ENCODE measurements at regions not wholly inside any gene's neighbourhood (a gene's known extent, or its start where the extent isn't known, plus 50 kb on each side); places are given as distances from the start of the nearest gene placed in this dataset.

- no TSS peak for BruUV-seq (replicated peaks)
- POLR2A ChIA-PET (ENCODE audit: unreplicated experiment) = no interaction called here
- no peak for DNase-seq
Observed at GRCh38 chr3:176820764-176821163, 376.5 kb downstream of the TBL1XR1 start.

GRCh38 chr3:176816937-176817336 lies 380.3 kb downstream of the TBL1XR1 start:
- Histone ChIP-seq H3K4me2 (no peak overlapping the region), H3K27ac (no peak overlapping the region), H3K4me3 (no peak overlapping the region), H3K79me2 (ENCODE audit: low read depth) (no peaks in the 10 kb centered on the region), H2AFZ (no peak overlapping the region), H4K20me1 (ENCODE audit: insufficient read depth) (no peaks in the 10 kb centered on the region), H3K9me2 (ENCODE audit: insufficient read depth) (no peaks in the 10 kb centered on the region), H3K9me3 (ENCODE audit: insufficient read depth, low read depth) (no peaks in the 10 kb centered on the region; the same call in 1 of the 2 replicates), H3F3A (ENCODE audit: insufficient read depth, low read depth) (no peaks in the 10 kb centered on the region), H3K27me3 (ENCODE audit: insufficient read depth, low read depth) (no peaks in the 10 kb centered on the region), H3K36me3 (ENCODE audit: low read depth) (no peaks in the 10 kb centered on the region), H3K4me1 (replicated peaks; ENCODE audit: insufficient read depth) (no peaks in the 10 kb centered on the region)
- TF ChIP-seq CTCF (conservative IDR thresholded peaks at IDR 0.05) (no peak), EZH2 (IDR thresholded peaks at IDR 0.05; ENCODE audit: low read depth) (no peak)
- ChIA-PET POLR2A (ENCODE audit: unreplicated experiment) (no interaction called here), CTCF (no interaction called here)
- no peak for DNase-seq
- intact Hi-C loops (cut with micrococcal nuclease; ENCODE audit: unreplicated experiment) = no loop called here
- no TSS peak for BruUV-seq (replicated peaks)

More at GRCh38 chr3:176820764-176821163, 376.5 kb downstream of the TBL1XR1 start:
- Histone ChIP-seq H3K79me2 (ENCODE audit: low read depth) (no peaks in the 10 kb centered on the region), H3K27ac (no peak overlapping the region), H3K4me2 (no peak overlapping the region), H3K4me1 (replicated peaks; ENCODE audit: insufficient read depth) (no peaks in the 10 kb centered on the region), H3F3A (ENCODE audit: insufficient read depth, low read depth) (no peaks in the 10 kb centered on the region), H3K9me3 (ENCODE audit: insufficient read depth, low read depth) (no peaks in the 10 kb centered on the region; the same call in 1 of the 2 replicates), H3K36me3 (ENCODE audit: low read depth) (no peaks in the 10 kb centered on the region), H2AFZ (no peak overlapping the region), H3K9me2 (ENCODE audit: insufficient read depth) (no peaks in the 10 kb centered on the region), H3K4me3 (no peak overlapping the region), H4K20me1 (ENCODE audit: insufficient read depth) (no peaks in the 10 kb centered on the region), H3K27me3 (ENCODE audit: insufficient read depth, low read depth) (no peaks in the 10 kb centered on the region)
- intact Hi-C loops (cut with micrococcal nuclease; ENCODE audit: unreplicated experiment) = no loop called here
- CTCF ChIA-PET = no interaction called here
- TF ChIP-seq EZH2 (IDR thresholded peaks at IDR 0.05; ENCODE audit: low read depth) (no peak), CTCF (conservative IDR thresholded peaks at IDR 0.05) (no peak)

GRCh38 chr3:176814285-176814684 lies 383.0 kb downstream of the TBL1XR1 start:
- Histone ChIP-seq H3K4me2 (no peak overlapping the region), H3K79me2 (ENCODE audit: low read depth) (no peaks in the 10 kb centered on the region), H3K27me3 (ENCODE audit: insufficient read depth, low read depth) (no peaks in the 10 kb centered on the region), H2AFZ (no peak overlapping the region), H3K4me3 (no peak overlapping the region), H4K20me1 (ENCODE audit: insufficient read depth) (no peaks in the 10 kb centered on the region), H3K36me3 (ENCODE audit: low read depth) (no peaks in the 10 kb centered on the region), H3K9me2 (ENCODE audit: insufficient read depth) (no peaks in the 10 kb centered on the region; the same call in 1 of the 2 replicates), H3K9me3 (ENCODE audit: insufficient read depth, low read depth) (no peaks in the 10 kb centered on the region; the same call in 1 of the 2 replicates), H3K4me1 (replicated peaks; ENCODE audit: insufficient read depth) (no peaks in the 10 kb centered on the region), H3F3A (ENCODE audit: insufficient read depth, low read depth) (no peaks in the 10 kb centered on the region), H3K27ac (no peak overlapping the region)
- intact Hi-C loops (cut with micrococcal nuclease; ENCODE audit: unreplicated experiment) = no loop called here
- ChIA-PET CTCF (no interaction called here), POLR2A (ENCODE audit: unreplicated experiment) (no interaction called here)
- TF ChIP-seq CTCF (conservative IDR thresholded peaks at IDR 0.05) = no peak; the same call in 1 of the 2 replicates
- TF ChIP-seq EZH2 (IDR thresholded peaks at IDR 0.05; ENCODE audit: low read depth) = no peak
- BruUV-seq (replicated peaks) = no TSS peak
- DNase-seq = peak in 1 of 2 experiments; percentile 5

Data from PC-9 (cell line).